OCI-LY7 (cell line): ENCODE measurements at regions not wholly inside any gene's neighbourhood (a gene's known extent, or its start where the extent isn't known, plus 50 kb on each side); places are given as distances from the start of the nearest gene placed in this dataset.

ENCODE experiments used
- BruUV-seq: library from RNA; stranded (reverse); fragments of 400-500 nt; replicated peaks from 2 replicates; lab custom pipeline; 2021; lab: Mats Ljungman, UMichigan
- CTCF ChIA-PET: fragments of 300-600 bp; sonication (Branson Sonifier 250); formaldehyde crosslinking; loops from one replicate; lab custom pipeline; 2022; ENCODE audit warnings: antibody characterized with exemption; ENCODE audit not compliant: unreplicated experiment; lab: Charles Lee
- POLR2A ChIA-PET: fragments of 300-600 bp; sonication (Branson Sonifier 250); formaldehyde crosslinking; loops from one replicate; lab custom pipeline; 2022; ENCODE audit warnings: antibody characterized with exemption; lab: Charles Lee
- DNase-seq: peaks from one replicate; pipeline ENCODE4 v3.0.0-alpha.2; 2015; ENCODE audit warnings: low spot score
- H2AFZ ChIP-seq: fragments of 200-600 bp; sonication (generic), shearing (Covaris generic); 2 replicates; pipeline ENCODE4 v1.6.1; 2014; ENCODE audit warnings: mild to moderate bottlenecking, antibody characterized with exemption, low read length, moderate library complexity
- H3K27ac ChIP-seq: fragments of 200-600 bp; sonication (generic); 2 replicates; pipeline ENCODE4 v1.5.1; 2014; ENCODE audit warnings: mixed run types, low read depth, mild to moderate bottlenecking, moderate library complexity, low read length, inconsistent platforms; ENCODE audit not compliant: poor library complexity, severe bottlenecking
- H3K36me3 ChIP-seq: fragments of 200-600 bp; sonication (generic); 2 replicates; pipeline ENCODE4 v1.6.1; 2014; ENCODE audit warnings: mild to moderate bottlenecking, antibody characterized with exemption, low read length, moderate library complexity, mixed read lengths; ENCODE audit not compliant: insufficient read depth
- H3K4me1 ChIP-seq: fragments of 200-600 bp; sonication (generic); 2 replicates; pipeline ENCODE4 v1.5.1; 2014; ENCODE audit warnings: mild to moderate bottlenecking, low read length; ENCODE audit not compliant: insufficient read depth, poor library complexity, severe bottlenecking
- H3K4me2 ChIP-seq: fragments of 200-600 bp; sonication (generic); 2 replicates; pipeline ENCODE4 v1.6.1; 2014; ENCODE audit warnings: mild to moderate bottlenecking, low read length
- H3K4me3 ChIP-seq: fragments of 200-600 bp; sonication (generic); 2 replicates; pipeline ENCODE4 v1.5.1; 2014; ENCODE audit warnings: mild to moderate bottlenecking, low read depth, low read length; ENCODE audit not compliant: poor library complexity, severe bottlenecking
- H3K79me2 ChIP-seq: fragments of 200-600 bp; sonication (generic); 2 replicates; pipeline ENCODE4 v1.6.1; 2016; ENCODE audit warnings: low read depth, mild to moderate bottlenecking, low read length, moderate library complexity, mixed read lengths; ENCODE audit not compliant: insufficient read depth
- H3K9me2 ChIP-seq: fragments of 200-600 bp; sonication (generic); 2 replicates; pipeline ENCODE4 v1.6.1; 2016; ENCODE audit warnings: mild to moderate bottlenecking, low read length, mixed read lengths; ENCODE audit not compliant: insufficient read depth
- H3K9me3 ChIP-seq: fragments of 200-600 bp; sonication (generic); 2 replicates; pipeline ENCODE4 v1.6.1; 2014; ENCODE audit warnings: mild to moderate bottlenecking, mixed run types, low read length, mixed read lengths
- H4K20me1 ChIP-seq: fragments of 200-600 bp; sonication (generic); 2 replicates; pipeline ENCODE4 v1.6.1; 2014; ENCODE audit warnings: mild to moderate bottlenecking, antibody characterized with exemption, low read length, moderate library complexity, mixed read lengths; ENCODE audit not compliant: insufficient read depth
- CTCF ChIP-seq: fragments of 200-600 bp; sonication (generic); conservative IDR thresholded peaks from 2 replicates; pipeline ENCODE4 v1.5.1; 2014; ENCODE audit warnings: mild to moderate bottlenecking, antibody characterized with exemption, low read length, moderate library complexity, mixed read lengths
- EZH2phosphoT487 ChIP-seq: fragments of 200-600 bp; sonication (generic); IDR thresholded peaks from 2 replicates; pipeline ENCODE4 v1.6.1; 2018; ENCODE audit warnings: low read depth, borderline replicate concordance, mild to moderate bottlenecking, mixed run types, antibody characterized with exemption, low read length, moderate library complexity, mixed read lengths
- intact Hi-C: fragments of 100-400 bp; cut with micrococcal nuclease; formaldehyde crosslinking; loops from one replicate; pipeline ENCODE4 v1.10.0; 2022; ENCODE audit not compliant: unreplicated experiment

DNA sequence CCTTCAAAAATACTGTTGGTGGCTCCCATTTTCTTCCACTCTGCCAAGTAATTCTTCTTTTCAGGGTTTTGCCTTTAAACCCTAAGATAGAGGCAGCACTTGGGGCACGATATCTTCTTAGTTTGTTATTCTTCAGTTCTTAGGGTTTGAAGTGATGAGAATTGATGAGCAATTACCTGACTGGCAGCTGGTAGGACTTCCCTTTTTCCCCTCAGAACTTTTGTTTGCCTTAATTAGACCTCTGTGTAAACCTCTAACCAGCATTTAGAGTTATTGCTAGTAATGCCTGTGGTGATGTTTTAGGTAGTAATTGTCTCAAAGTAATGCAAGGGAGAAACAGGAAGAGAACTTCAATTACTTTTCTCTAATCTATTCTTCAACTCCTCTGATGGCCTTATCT, 683.5 kb downstream of the RPL10L start:
- Histone ChIP-seq H3K36me3 (no peaks in the 10 kb centered on the region), H3K9me2 (no peaks in the 10 kb centered on the region; the same call in 1 of the 2 replicates), H3K4me2 (no peak overlapping the region), H3K27ac (no peak overlapping the region), H3K4me1 (no peaks in the 10 kb centered on the region), H2AFZ (no peak overlapping the region), H3K4me3 (no peak overlapping the region), H4K20me1 (no peaks in the 10 kb centered on the region), H3K9me3 (no peaks in the 10 kb centered on the region), H3K79me2 (no peaks in the 10 kb centered on the region)
- no peak for DNase-seq
- ChIA-PET CTCF (no interaction called here), POLR2A (no interaction called here)
- TF ChIP-seq EZH2phosphoT487: no peak
- TF ChIP-seq CTCF: no peak
- intact Hi-C loops: no loop called here
- no TSS peak for BruUV-seq

GRCh38 chr14:45949479-45949878, 696.5 kb upstream of the MIS18BP1 start:
- no peaks in the 10 kb centered on the region for H3K4me1 ChIP-seq
- no peak for TF ChIP-seq EZH2phosphoT487
- TF ChIP-seq CTCF: no peak
- BruUV-seq: no TSS peak
- H3K36me3 ChIP-seq: no peaks in the 10 kb centered on the region
- no peaks in the 10 kb centered on the region for H4K20me1 ChIP-seq
- ChIA-PET POLR2A (no interaction called here), CTCF (no interaction called here)
- no peak overlapping the region for H3K4me3 ChIP-seq
- H3K4me2 ChIP-seq: no peak overlapping the region
- no peaks in the 10 kb centered on the region for H3K9me3 ChIP-seq
- no peak for DNase-seq
- H3K79me2 ChIP-seq: no peaks in the 10 kb centered on the region
- H3K27ac ChIP-seq: no peak overlapping the region
- no peaks in the 10 kb centered on the region for H3K9me2 ChIP-seq
- intact Hi-C loops: no loop called here
- H2AFZ ChIP-seq: no peak overlapping the region

GRCh38 chr14:45947830-45948229, 694.8 kb upstream of the MIS18BP1 start:
- no peak overlapping the region for H2AFZ ChIP-seq
- intact Hi-C loops: no loop called here
- no peak for DNase-seq
- no peaks in the 10 kb centered on the region for H3K9me3 ChIP-seq
- no peaks in the 10 kb centered on the region for H3K36me3 ChIP-seq
- BruUV-seq: no TSS peak
- H3K79me2 ChIP-seq: no peaks in the 10 kb centered on the region
- H3K9me2 ChIP-seq: no peaks in the 10 kb centered on the region
- H3K4me2 ChIP-seq: no peak overlapping the region
- no peaks in the 10 kb centered on the region for H4K20me1 ChIP-seq
- CTCF ChIA-PET: no interaction called here
- no peak overlapping the region for H3K4me3 ChIP-seq
- POLR2A ChIA-PET: no interaction called here
- TF ChIP-seq CTCF (no peak), EZH2phosphoT487 (no peak)
- no peak overlapping the region for H3K27ac ChIP-seq
- H3K4me1 ChIP-seq: no peaks in the 10 kb centered on the region
